ENCODE measurements at regions not wholly inside any gene's neighbourhood (a gene's known extent, or its start where the extent isn't known, plus 50 kb on each side); places are given as distances from the start of the nearest gene placed in this dataset.

DNA sequence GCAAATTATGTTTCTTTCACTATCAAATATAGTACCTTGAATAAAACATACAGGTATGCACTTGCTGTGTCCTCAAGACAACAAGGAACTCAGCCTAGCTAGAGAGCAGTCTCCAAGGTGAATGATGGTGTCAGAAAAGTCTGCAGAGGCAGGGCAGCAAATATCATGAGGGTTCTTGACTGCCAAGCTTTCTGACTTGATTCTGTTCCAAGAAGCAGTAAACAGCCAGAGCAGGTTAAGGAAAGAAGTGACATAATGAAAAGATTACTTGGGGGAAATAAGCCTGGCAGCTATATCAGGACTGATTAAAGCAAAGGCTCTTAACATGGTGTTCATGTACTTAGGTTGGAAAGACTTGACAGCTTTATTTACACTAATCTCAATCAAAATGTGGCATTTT, 192.2 kb upstream of the GADL1 start:
- no peak for DNase-seq (ENCODE audit: low spot score)

More for the DNA sequence above, 192.2 kb upstream of the GADL1 start:
- Histone ChIP-seq H3K4me1 (ENCODE audit: insufficient read depth) (peaks cover 5% of the 10 kb centered on the region), H3K36me3 (ENCODE audit: insufficient read depth) (no peaks in the 10 kb centered on the region), H3K4me3 (no peak overlapping the region), H3K79me2 (replicated peaks; ENCODE audit: insufficient read depth) (no peaks in the 10 kb centered on the region), H2AFZ (no peak overlapping the region), H4K20me1 (replicated peaks; ENCODE audit: insufficient read depth) (no peaks in the 10 kb centered on the region), H3K27me3 (ENCODE audit: insufficient read depth) (no peaks in the 10 kb centered on the region), H3F3A (replicated peaks; ENCODE audit: low read depth) (no peaks in the 10 kb centered on the region), H3K4me2 (no peak overlapping the region), H3K27ac (ENCODE audit: low read depth) (no peak overlapping the region), H3K9me2 (ENCODE audit: insufficient read depth) (no peaks in the 10 kb centered on the region)
- no peak for TF ChIP-seq EZH2phosphoT487 (IDR thresholded peaks at IDR 0.05; ENCODE audit: unreplicated experiment)
- no peak for TF ChIP-seq POLR2AphosphoS5 (IDR thresholded peaks at IDR 0.05; ENCODE audit: low read depth)
- TF ChIP-seq, protein P1, sequence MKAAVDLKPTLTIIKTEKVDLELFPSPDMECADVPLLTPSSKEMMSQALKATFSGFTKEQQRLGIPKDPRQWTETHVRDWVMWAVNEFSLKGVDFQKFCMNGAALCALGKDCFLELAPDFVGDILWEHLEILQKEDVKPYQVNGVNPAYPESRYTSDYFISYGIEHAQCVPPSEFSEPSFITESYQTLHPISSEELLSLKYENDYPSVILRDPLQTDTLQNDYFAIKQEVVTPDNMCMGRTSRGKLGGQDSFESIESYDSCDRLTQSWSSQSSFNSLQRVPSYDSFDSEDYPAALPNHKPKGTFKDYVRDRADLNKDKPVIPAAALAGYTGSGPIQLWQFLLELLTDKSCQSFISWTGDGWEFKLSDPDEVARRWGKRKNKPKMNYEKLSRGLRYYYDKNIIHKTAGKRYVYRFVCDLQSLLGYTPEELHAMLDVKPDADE (IDR thresholded peaks at IDR 0.05), result no peak
- TF ChIP-seq STAT1 (IDR thresholded peaks at IDR 0.05; ENCODE audit: unreplicated experiment), result no peak
- no peak for TF ChIP-seq JUNB (IDR thresholded peaks at IDR 0.05; ENCODE audit: unreplicated experiment)
- TF ChIP-seq, protein P2, sequence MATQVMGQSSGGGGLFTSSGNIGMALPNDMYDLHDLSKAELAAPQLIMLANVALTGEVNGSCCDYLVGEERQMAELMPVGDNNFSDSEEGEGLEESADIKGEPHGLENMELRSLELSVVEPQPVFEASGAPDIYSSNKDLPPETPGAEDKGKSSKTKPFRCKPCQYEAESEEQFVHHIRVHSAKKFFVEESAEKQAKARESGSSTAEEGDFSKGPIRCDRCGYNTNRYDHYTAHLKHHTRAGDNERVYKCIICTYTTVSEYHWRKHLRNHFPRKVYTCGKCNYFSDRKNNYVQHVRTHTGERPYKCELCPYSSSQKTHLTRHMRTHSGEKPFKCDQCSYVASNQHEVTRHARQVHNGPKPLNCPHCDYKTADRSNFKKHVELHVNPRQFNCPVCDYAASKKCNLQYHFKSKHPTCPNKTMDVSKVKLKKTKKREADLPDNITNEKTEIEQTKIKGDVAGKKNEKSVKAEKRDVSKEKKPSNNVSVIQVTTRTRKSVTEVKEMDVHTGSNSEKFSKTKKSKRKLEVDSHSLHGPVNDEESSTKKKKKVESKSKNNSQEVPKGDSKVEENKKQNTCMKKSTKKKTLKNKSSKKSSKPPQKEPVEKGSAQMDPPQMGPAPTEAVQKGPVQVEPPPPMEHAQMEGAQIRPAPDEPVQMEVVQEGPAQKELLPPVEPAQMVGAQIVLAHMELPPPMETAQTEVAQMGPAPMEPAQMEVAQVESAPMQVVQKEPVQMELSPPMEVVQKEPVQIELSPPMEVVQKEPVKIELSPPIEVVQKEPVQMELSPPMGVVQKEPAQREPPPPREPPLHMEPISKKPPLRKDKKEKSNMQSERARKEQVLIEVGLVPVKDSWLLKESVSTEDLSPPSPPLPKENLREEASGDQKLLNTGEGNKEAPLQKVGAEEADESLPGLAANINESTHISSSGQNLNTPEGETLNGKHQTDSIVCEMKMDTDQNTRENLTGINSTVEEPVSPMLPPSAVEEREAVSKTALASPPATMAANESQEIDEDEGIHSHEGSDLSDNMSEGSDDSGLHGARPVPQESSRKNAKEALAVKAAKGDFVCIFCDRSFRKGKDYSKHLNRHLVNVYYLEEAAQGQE (IDR thresholded peaks at IDR 0.05; ENCODE audit: unreplicated experiment), result no peak
- TF ChIP-seq, protein P3, sequence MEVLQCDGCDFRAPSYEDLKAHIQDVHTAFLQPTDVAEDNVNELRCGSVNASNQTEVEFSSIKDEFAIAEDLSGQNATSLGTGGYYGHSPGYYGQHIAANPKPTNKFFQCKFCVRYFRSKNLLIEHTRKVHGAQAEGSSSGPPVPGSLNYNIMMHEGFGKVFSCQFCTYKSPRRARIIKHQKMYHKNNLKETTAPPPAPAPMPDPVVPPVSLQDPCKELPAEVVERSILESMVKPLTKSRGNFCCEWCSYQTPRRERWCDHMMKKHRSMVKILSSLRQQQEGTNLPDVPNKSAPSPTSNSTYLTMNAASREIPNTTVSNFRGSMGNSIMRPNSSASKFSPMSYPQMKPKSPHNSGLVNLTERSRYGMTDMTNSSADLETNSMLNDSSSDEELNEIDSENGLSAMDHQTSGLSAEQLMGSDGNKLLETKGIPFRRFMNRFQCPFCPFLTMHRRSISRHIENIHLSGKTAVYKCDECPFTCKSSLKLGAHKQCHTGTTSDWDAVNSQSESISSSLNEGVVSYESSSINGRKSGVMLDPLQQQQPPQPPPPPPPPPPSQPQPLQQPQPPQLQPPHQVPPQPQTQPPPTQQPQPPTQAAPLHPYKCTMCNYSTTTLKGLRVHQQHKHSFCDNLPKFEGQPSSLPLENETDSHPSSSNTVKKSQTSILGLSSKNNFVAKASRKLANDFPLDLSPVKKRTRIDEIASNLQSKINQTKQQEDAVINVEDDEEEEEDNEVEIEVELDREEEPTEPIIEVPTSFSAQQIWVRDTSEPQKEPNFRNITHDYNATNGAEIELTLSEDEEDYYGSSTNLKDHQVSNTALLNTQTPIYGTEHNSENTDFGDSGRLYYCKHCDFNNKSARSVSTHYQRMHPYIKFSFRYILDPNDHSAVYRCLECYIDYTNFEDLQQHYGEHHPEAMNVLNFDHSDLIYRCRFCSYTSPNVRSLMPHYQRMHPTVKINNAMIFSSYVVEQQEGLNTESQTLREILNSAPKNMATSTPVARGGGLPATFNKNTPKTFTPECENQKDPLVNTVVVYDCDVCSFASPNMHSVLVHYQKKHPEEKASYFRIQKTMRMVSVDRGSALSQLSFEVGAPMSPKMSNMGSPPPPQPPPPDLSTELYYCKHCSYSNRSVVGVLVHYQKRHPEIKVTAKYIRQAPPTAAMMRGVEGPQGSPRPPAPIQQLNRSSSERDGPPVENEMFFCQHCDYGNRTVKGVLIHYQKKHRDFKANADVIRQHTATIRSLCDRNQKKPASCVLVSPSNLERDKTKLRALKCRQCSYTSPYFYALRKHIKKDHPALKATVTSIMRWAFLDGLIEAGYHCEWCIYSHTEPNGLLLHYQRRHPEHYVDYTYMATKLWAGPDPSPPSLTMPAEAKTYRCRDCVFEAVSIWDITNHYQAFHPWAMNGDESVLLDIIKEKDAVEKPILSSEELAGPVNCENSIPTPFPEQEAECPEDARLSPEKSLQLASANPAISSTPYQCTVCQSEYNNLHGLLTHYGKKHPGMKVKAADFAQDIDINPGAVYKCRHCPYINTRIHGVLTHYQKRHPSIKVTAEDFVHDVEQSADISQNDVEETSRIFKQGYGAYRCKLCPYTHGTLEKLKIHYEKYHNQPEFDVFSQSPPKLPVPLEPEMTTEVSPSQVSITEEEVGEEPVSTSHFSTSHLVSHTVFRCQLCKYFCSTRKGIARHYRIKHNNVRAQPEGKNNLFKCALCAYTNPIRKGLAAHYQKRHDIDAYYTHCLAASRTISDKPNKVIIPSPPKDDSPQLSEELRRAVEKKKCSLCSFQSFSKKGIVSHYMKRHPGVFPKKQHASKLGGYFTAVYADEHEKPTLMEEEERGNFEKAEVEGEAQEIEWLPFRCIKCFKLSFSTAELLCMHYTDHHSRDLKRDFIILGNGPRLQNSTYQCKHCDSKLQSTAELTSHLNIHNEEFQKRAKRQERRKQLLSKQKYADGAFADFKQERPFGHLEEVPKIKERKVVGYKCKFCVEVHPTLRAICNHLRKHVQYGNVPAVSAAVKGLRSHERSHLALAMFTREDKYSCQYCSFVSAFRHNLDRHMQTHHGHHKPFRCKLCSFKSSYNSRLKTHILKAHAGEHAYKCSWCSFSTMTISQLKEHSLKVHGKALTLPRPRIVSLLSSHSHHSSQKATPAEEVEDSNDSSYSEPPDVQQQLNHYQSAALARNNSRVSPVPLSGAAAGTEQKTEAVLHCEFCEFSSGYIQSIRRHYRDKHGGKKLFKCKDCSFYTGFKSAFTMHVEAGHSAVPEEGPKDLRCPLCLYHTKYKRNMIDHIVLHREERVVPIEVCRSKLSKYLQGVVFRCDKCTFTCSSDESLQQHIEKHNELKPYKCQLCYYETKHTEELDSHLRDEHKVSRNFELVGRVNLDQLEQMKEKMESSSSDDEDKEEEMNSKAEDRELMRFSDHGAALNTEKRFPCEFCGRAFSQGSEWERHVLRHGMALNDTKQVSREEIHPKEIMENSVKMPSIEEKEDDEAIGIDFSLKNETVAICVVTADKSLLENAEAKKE (CRISPR knock-in tag; IDR thresholded peaks at IDR 0.05), result no peak
- no peak for TF ChIP-seq ZNF114 (CRISPR knock-in tag; IDR thresholded peaks at IDR 0.05)
- TF ChIP-seq NANOG (IDR thresholded peaks at IDR 0.05; ENCODE audit: borderline replicate concordance), result no peak
- TF ChIP-seq, protein P4, sequence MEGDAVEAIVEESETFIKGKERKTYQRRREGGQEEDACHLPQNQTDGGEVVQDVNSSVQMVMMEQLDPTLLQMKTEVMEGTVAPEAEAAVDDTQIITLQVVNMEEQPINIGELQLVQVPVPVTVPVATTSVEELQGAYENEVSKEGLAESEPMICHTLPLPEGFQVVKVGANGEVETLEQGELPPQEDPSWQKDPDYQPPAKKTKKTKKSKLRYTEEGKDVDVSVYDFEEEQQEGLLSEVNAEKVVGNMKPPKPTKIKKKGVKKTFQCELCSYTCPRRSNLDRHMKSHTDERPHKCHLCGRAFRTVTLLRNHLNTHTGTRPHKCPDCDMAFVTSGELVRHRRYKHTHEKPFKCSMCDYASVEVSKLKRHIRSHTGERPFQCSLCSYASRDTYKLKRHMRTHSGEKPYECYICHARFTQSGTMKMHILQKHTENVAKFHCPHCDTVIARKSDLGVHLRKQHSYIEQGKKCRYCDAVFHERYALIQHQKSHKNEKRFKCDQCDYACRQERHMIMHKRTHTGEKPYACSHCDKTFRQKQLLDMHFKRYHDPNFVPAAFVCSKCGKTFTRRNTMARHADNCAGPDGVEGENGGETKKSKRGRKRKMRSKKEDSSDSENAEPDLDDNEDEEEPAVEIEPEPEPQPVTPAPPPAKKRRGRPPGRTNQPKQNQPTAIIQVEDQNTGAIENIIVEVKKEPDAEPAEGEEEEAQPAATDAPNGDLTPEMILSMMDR (conservative IDR thresholded peaks at IDR 0.05; ENCODE audit: low read depth in 2 of 2), result no peak
- no peak for TF ChIP-seq CREB1 (CRISPR knock-in tag; IDR thresholded peaks at IDR 0.05; ENCODE audit: low read depth)
- no peak for TF ChIP-seq ZNF331 (CRISPR knock-in tag; IDR thresholded peaks at IDR 0.05; ENCODE audit: low read depth)
- TF ChIP-seq EZH2 (IDR thresholded peaks at IDR 0.05; ENCODE audit: low read depth, unreplicated experiment), result no peak
- no peak for ATAC-seq
- no peaks in the 10 kb centered on the region for H3K27me3 Mint-ChIP-seq (ENCODE audit: insufficient read depth, low read depth, poor library complexity)
- no peaks in the 10 kb centered on the region for H3K9me3 Mint-ChIP-seq
- no peak overlapping the region for H3K4me3 Mint-ChIP-seq
- no peak overlapping the region for H3K27ac Mint-ChIP-seq
- peaks cover 11% of the 10 kb centered on the region for H3K4me1 Mint-ChIP-seq
- no peaks in the 10 kb centered on the region for H3K36me3 Mint-ChIP-seq (ENCODE audit: low read depth)
